Inflammatory macrophage treated with lipopolysaccharide for 4 hours (primary cell): ENCODE measurements at regions not wholly inside any gene's neighbourhood (a gene's known extent, or its start where the extent isn't known, plus 50 kb on each side); places are given as distances from the start of the nearest gene placed in this dataset.
"Not testable (repeated sequence)": the region's sequence is repeated elsewhere in the genome, so short reads cannot be mapped to it uniquely, and the experiment has no call there.

Source experiments
- DNase-seq: peaks from one replicate; pipeline ENCODE4 v3.0.0-alpha.2; 2020

DNA sequence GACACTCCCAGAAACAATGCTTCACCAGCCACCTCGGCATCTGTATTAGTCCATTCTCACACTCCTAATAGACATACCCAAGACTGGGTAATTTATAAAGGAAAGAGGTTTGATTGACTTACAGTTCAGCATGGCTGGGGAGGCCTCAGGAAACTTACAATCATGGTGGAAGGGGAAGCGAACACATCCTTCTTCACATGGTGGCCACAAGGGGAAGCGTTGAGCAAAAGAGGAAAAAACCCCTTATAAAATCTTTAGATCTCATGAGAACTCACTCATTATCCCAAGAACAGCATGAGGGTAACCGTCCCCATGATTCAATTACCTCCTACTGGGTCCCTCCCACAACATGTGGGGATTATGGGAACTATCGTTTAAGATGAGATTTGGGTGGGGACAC, 140.9 kb downstream of the LIG4 start:
- DNase-seq = not testable (repeated sequence)

DNA sequence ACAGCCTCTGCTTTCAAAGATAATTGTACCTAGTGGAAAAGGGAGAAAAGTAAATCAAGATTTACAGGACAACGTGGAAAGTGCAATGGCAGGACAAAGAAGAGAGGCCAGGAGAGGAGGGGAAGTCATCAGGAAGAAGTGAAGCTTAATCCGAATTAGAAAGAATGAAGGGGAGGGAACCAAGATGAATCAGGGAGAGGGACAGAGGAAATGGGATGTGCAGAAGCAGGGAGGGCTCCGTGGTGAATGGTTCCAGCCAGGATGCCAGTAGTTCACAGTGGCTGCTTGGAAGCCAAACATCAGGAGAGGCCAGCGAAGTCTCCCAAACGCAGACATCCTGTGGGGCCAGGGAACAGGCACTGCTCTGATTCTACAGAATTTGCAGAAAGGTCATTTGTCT, 144.4 kb downstream of the LIG4 start:
- DNase-seq = no peak

DNA sequence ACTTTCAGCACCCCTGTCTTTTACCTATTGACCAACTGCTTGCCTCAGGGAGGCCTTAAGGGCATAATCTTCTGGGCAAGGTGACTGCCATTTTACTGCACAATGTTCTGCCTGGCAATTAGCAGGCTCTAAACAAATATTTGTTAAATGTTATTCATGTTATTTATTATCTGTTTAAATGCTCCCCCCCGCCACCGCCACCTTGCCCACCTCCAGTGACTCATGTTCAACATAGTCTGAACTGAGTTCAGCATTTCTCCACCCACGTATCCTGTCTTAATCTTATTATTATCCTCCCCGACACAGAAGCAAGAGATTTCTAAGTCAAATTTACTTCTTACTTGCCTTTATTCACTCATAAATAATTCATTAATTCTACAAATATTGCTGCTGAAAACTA, 144.8 kb downstream of the LIG4 start:
- DNase-seq = no peak

DNA sequence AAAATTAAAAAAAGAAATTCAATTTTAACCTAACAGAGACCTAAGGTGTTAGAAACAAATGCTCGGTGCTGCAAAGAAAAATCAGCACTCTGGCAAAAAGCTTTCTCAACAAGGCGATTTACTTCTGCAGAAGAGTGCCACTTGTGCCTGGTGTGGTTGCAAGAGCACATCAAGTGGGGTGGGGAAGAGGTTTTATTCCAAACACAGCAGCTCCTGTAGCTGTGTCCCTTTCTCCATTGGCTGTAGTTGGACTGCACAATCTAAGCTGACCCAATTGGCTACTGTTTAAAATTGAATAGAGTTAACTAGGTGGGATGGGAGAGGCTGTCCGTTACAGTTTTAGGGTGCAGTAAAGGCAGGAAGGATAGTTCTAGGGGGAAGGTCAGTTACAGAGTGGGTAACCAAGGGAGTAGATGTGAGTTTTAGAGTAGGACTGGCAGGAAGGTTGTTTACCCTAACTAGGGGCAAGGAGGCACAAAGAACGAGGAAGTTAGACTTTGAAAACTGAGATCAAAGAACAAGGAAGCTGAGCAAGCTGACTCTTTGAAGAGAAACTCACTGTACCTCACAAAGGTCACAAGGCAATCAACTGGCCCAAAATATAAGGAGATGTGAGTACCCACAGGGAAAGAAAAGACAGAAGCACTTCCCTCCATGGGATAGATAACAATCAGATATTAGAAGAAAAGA, 145.7 kb downstream of the LIG4 start:
- no peak for DNase-seq

DNA sequence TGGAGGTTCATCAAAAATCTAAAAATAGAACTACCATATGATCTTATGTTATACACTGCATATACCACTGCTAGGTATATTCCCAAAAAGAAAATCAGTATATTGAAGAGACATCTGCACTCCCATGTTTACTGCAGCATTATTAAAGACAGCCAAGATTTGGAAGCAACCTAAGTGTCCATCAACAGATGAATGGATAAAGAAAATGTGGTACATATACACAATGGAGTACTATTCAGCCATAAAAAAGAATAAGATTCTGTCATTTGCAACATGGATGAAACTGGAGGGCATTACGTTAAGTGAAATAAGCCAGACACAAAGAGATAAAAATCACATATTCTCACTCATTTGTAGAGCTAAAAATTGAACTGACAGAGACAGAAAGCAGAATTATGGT, 151.0 kb downstream of the LIG4 start:
- not testable (repeated sequence) for DNase-seq

DNA sequence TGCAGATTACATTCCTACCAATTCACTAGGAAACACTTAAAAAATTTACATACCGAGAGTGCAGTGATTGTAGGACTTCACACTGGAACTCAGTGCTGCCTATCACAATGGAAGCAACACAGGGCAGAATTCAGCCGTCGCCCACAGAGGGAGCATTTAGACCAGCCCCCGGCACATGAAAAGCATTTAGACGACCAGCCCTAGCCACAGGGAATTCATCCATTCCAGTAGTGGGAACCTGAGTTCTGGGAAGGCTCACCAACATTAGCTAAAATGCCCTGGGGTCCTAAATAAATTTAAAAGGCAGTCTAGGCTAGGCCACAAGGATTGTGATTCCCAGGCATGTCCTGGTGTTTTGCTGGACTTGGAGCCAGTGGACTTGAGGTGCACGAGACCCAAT, 155.2 kb downstream of the LIG4 start:
- DNase-seq = no peak

DNA sequence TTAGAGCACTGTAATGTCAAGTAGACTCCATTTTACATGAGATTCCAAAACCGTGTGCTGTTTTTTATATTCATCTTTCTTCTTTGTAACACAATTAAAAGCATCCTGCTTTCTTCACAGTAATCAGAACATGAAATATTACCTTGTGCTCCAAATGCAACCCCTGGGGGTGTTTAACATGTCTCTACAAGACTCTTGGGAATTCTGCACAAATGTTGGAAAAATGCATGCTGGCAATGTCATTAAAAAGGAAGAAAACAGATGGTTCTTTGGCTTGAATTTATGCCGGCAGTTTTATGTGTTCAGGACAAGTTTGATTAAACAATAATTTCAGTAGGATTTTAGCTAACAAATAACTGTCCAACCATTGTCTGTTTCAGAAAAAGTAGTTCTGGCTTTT, 159.1 kb downstream of the LIG4 start:
- DNase-seq = no peak

DNA sequence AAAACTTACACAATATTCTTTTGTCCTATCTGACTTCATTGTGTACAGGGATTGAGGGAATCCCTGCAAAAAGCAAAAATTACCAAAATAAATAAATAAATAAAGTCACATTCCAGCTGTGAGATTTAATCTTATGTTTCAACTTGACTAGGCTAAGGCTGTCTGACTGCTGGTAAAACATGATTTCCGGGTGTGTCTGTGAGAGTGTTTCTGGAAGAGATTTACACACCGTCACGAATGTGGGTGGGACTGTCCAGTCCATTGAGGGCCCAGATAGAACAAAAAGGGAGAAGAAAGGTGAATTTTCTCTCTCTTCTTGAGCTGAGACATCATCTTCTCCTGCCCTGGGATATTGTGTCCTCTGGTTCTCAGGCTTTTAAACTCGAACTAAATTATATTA, 166.1 kb downstream of the LIG4 start:
- DNase-seq = no peak

DNA sequence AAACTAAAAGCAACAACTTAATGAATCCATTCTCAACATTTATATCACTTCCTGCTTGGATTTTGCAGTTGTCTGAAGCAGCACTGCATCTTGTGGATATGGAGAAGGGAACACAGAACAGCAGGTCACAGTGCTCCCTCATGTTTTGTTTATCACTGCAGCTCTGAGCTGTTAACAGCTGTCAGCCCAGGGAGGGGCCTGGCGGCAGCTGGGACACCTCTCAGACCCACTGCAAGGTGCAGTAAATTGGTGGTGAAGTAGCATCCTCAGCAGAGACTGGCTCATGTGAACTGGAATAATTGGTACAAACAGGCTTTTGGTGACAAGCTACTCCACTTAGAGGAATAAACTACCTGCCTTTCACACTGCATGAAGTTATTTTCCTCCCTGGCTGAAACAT, 170.4 kb downstream of the LIG4 start:
- no peak for DNase-seq

DNA sequence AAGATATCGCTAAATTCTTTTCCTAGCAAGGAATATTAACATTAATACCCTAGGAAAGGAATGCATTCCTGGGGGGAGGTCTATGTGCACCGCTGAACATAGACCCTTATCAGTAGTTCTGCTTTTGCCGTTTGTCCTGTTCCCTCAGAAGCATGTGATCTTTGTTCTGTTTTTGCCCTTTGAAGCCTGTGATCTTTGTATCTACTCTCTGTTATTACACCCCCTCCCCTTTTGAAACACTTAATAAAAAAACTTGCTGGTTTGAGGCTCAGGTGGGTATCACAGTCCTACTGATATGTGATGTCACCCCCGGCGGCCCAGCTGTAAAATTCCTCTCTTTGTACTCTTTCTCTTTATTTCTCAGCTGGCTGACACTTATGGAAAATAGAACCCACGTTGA, 172.5 kb downstream of the LIG4 start:
- not testable (repeated sequence) for DNase-seq

DNA sequence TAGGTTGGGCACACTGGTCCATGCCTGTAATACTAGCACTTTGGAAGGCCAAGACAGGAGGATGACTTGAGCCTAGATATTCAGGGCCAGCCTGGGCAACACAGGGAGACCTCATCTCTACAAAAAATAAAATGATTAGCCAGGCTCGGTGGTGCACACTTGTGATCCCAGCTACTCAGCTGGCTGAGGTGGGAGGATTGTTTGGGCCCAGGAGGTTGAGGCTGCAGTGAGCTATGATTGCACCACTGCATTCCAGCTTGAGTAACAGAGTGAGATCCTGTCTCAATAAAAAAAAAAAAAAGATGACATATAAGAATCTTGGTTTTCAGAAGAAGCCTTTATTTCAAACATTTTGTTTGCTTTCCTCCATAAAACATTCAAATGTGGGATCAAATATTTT, 178.0 kb downstream of the LIG4 start:
- no peak for DNase-seq

DNA sequence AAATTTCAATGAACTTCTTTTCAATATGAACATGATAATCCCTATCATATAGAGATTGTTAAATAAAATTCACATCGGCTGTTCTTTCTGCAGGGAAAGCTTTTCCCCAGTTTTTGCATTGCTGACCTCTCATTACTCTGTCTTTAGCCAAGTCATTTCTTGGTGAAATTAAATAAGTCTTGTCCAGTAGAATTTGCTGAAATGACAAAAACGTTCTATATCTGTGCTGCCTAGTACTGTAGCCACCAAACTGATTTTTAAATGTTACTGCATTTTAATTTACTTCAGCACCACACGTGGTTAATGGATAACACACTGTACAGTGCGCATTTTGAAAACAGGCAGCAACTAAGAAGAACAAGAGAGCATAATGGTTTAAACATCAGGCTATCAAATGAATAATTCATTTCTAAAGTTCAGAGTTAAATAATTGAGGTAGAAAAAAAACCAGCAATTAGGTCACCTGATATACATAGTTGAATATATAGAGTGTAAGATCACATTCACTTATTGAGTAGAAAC, 178.9 kb downstream of the LIG4 start:
- DNase-seq = no peak

DNA sequence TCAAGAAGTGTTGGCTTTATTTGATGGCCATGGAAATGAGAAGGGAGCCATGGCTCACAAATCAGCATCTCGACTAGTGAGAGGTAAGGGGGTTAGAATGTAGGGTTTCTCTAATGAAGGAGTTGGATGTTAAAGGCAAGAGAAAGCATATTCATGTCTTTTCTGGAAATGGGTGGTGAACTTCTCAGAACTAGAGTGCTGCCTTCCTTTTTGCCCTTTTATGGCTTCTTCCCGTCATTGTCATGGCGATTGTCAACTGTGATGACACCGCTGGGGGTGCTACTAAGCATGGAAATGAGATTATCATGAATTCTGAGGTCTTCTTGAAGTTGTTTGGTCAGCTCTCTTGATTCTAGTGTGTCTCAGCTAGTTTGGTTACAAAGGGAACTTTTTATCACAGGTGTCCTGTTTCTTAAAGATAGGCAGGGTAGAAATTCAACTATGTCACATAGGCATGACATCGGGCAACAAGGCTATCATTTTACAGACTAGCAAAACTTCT, 180.4 kb downstream of the LIG4 start:
- no peak for DNase-seq

DNA sequence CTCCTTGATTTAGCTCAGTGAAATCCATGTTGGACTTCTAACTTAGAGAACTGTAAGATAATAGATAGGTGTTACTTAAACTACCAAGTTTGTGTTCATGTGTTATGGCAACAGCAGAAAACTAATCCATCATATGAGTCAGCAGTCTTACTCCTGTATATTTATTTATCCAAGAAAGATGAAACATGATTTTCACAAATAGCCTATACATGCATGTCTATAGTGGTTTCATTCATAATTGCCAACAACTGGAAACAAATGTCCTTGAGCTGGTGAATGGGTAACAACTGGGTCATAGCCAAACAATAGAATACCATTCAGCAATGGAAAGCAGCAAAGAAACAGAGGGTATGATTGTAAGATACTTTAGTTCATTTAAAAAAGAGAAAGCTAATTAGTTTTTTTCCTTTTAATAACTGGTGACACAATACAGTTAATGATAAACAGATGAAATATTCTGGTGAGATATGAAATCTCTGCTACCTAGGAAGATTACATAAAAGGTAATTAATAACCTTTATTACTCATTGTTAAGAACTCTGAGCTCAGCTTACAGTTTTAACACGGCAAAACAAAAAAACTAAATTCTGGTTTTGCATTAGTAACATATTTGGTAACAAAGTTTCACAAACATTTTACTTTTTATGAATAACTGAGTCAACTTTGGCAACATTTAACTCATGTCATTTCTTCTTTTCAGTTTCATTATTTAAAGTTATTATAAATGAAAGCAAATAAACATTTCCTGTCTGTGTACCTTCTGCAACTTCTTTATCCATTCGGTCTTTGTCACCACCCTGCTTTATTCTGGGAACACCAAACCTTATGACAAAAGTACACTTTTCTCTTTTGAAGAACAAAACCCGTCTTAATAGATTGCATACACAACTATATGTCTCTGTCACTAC, 181.3 kb downstream of the LIG4 start:
- no peak for DNase-seq

DNA sequence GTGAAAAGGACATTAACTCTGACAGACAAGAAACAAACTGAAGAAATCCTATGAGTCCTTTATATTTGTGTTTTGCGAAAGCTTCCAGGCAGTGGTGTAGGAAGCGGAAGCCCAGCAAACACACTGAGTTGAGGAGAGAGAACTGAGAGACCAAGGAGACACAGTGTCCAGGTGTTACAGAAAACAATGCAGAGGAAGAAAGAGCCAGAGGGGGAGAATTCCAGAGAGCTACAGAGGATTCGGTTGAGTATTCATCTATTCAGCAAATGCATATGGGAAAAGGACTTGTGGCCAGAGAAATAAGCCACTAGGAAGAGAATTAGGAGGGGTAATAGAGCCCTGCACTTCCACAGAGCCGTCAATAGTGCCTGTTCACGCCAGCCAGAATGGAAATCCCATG, 183.5 kb downstream of the LIG4 start:
- no peak for DNase-seq

DNA sequence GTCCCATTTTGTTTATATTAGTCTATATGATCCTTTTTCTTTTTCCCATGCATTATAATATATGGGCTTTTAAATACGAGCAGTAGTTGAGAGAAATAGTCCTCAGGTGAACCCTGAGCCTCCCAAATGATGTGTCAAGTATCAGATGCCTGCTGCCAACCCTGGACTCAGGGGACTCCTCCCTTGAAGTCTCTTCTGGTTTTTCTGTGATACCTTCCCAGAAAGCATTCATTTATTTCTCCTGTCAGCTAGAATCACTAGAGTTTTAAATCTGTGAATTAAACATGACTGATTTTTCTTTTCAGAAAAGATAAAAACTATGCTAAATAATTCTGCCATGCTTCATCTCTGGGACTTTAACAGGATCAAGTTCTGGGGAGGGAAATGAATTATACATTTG, 184.6 kb downstream of the LIG4 start:
- DNase-seq = no peak

DNA sequence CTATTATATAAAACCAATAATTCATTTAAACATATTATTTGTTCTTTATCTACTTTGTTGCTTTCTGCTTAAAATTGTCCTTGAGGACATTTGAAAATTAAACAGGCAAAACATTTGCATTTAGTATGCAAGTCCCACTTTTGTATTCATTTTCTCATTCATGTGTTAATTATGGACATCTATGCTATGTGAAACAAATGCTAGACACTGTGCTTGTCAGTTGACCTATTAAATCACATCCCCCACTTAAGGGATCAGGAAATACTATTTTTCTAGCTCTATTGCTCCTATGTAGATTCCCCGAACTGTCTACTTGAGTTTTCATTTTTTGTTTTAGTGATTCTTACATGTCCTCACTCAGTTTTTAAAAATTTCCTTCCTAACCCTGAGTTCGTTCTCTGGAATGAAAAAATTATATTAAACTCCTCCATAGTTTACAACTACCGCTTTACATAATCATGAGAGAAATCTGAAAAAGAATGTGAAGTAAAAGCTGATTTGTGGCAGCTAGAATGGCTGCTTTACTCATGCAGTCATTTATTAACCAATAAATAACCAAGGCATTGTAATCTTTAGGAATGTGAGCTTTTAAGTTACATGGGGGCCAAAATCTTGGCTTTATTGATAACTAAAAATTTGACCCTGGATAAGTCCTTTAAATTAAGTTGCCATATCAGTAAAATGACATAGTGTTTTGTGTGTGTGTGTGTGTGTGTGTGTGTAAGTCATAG, 188.5 kb downstream of the LIG4 start:
- DNase-seq = no peak

DNA sequence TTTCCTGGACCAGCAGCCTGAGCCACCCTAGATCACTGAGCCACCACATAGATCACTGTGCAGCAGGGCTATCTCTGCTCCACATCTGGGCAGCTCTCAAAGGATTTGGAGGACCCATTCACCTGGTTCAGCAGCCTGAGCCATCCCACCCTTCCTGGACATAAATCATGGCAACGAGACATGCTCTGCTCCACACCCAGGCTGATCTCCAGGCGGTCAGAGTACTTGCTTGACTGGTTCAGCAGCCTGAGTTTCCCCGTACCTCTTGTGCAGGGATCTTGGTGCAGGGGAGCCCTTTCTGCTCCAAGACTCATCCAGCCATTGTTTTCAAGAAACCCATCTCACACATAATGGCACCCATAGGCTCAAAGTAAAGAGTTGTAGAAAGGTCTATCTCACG, 195.3 kb downstream of the LIG4 start:
- DNase-seq = no peak

DNA sequence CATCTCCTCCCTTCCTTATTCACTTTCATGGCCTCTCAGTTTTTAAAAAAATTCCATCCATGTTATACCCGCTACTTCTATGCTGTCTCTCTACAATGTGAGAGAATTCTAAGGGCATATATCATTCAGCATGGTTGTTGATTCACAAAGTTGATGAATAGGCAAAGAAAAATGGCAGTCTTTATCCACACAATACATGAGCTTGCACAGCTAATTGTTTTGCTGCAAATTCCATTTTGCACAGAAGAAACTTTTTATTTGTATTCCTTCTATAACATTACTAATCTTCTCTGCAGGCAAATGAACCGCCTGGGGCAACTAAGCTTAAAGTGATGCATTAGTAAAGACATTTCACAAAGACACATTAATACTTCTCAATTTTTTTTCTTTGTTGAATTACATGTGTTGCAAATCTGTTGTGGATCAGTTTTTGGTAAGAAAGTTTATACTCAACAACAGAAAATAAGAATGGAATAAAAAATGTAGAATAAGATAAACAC, 196.9 kb downstream of the LIG4 start:
- no peak for DNase-seq

DNA sequence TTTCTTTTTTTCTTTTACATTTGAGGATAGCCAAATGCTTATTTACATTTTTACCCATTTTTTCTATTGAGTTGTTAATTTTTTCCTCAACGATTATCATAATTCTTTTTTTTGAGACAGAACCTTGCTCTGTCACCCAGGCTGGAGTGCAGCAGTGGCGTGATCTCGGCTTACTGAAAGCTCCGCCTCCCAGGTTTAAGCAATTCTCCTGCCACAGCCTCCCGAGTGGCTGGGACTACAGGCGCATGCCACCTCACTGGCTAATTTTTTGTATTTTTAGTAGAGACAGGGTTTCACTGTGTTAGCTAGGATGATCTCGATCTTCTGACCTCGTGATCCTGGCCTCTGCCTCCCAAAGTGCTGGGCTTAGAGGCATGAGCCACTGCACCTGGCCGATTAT, 208.7 kb downstream of the LIG4 start:
- DNase-seq = no peak

DNA sequence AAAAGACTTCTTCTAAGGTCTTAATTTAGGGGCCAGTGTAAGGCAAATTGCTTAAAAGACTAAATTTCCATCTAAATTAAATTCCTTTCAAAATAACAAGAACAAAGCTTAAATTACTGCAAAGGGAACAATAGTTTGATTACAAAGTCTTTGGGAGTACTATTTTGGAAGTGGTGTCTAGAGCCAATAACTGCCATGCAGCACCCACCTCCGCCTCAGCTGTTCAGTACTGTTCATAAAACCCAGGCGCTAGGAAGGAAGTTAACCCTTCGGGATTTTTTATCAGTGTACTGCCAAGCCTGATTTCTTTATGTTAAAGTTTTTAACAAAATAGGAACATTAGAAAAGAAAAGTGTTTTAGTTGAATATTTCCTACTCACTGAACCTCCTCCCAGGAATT, 210.1 kb downstream of the LIG4 start:
- DNase-seq = no peak

DNA sequence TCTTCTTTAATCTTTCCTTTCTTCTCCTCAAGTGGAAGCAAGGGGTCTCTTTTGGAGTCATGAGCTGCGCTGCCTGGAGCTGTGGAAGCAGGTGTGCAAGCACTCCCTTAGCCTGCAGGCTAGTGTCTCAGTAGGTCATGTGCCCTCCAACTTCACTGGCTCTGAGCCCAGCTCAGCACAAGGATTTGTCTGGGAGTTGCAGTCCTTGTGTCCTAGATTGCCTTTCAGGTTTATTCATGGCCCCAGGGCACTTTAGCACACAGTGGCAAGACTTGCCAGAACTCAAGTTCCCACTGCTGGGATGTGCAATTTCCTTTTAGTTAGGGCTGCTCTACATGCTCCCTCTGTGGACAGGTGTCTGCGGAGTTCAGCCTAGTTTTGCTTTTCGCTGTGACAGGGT, 211.7 kb downstream of the LIG4 start:
- DNase-seq = no peak

DNA sequence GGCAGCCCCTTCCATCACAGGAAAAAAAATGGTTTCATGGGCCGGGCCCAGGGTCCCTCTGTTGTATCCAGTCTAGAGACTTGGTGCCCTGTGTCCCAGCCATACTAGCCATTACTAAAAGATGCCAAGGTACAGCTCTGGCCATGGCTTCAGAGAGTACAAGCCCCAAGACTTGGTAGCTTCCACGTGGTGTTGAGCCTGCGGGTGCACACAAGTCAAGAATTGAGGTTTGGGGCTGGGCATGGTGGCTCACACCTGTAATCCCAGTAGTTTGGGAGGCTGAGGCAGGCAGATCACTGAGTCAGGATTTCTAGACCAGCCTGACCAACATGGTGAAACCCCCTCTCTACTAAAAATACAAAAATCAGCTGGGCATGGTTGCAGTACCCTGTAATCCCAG, 214.3 kb downstream of the LIG4 start:
- no peak for DNase-seq
